ENCODE measurements at regions not wholly inside any gene's neighbourhood (a gene's known extent, or its start where the extent isn't known, plus 50 kb on each side); places are given as distances from the start of the nearest gene placed in this dataset.

- 91% methylated on average over 3 of the region's 3 CpGs; no CpG with 5 or more reads in 1 of the 2 experiments for WGBS, 2 experiments (ENCODE audit: extremely low coverage in 1 of 2, insufficient coverage in 1 of 2, insufficient read length in 1 of 2, insufficient replicate concordance in 2 of 2, low coverage in 1 of 2, low lambda C conversion rate in 2 of 2, missing lambda C conversion rate in 1 of 2)
- Histone ChIP-seq H3K4me2 (ENCODE audit: insufficient read depth in 1 of 2, low read depth in 2 of 2, low read length in 2 of 2) (no peak overlapping the region), H3K14ac (ENCODE audit: insufficient read length) (no peak overlapping the region), H3K4me3 (ENCODE audit: extremely low read depth in 1 of 4, insufficient read depth in 2 of 4, low read depth in 3 of 4, low read length in 4 of 4) (no peak overlapping the region), H3K23me2 (ENCODE audit: low read depth, low read length) (no peaks in the 10 kb centered on the region), H3K18ac (ENCODE audit: extremely low read depth, low read length) (no peak overlapping the region), H3K9me3 (ENCODE audit: insufficient read depth in 2 of 2, low read depth in 1 of 2, low read length in 1 of 2) (0 out of 4 replicates have a peak, but pooled peaks cover 0 to 5% of the 10 kb centered on the region in 2 experiments), H4K8ac (ENCODE audit: extremely low read depth, insufficient read depth, low read length) (no peak overlapping the region), H2BK12ac (ENCODE audit: low read depth, low read length) (no peak overlapping the region), H4K91ac (replicated peaks; ENCODE audit: insufficient read length, low read length) (no peak overlapping the region), H3K9ac (replicated peaks in 1 of 4; ENCODE audit: extremely low read depth in 1 of 4, low read depth in 3 of 4, low read length in 3 of 4) (no peak overlapping the region), H3K4ac (replicated peaks; ENCODE audit: insufficient read length, low read depth, low read length) (no peak overlapping the region), H3K27ac (ENCODE audit: low read depth, low read length) (no peak overlapping the region), H3K79me1 (ENCODE audit: low read depth, low read length) (no peaks in the 10 kb centered on the region), H4K20me1 (replicated peaks in 1 of 2; ENCODE audit: control insufficient read depth in 1 of 2, insufficient read depth in 2 of 2, low read length in 2 of 2) (no peaks in the 10 kb centered on the region), H2AFZ (ENCODE audit: low read length) (no peak overlapping the region), H2AK5ac (ENCODE audit: low read depth, low read length) (no peak overlapping the region), H4K5ac (ENCODE audit: insufficient read length, low read depth, low read length) (no peak overlapping the region), H3K27me3 (replicated peaks in 1 of 4; ENCODE audit: control insufficient read depth in 3 of 4, extremely low read depth in 1 of 4, insufficient read depth in 3 of 4, low read length in 3 of 4) (no peaks in the 10 kb centered on the region), H3K23ac (ENCODE audit: insufficient read length) (no peak overlapping the region), H2BK15ac (ENCODE audit: low read length) (no peak overlapping the region; the same call in 1 of the 2 replicates), H3K36me3 (ENCODE audit: control insufficient read depth in 2 of 4, insufficient read depth in 4 of 4, low read length in 3 of 4) (no peaks in the 10 kb centered on the region), H3K4me1 (replicated peaks in 1 of 4; ENCODE audit: control insufficient read depth in 3 of 4, insufficient read depth in 4 of 4, low read length in 3 of 4) (no peaks in the 10 kb centered on the region), H3K79me2 (ENCODE audit: control insufficient read depth in 1 of 2, insufficient read depth in 2 of 2, low read length in 2 of 2) (no peaks in the 10 kb centered on the region), H2BK5ac (ENCODE audit: low read depth, low read length) (no peak overlapping the region), H3K56ac (replicated peaks; ENCODE audit: insufficient read length, low read depth, low read length) (no peak overlapping the region), H2BK20ac (ENCODE audit: low read length) (no peak overlapping the region), H2BK120ac (replicated peaks; ENCODE audit: low read depth, low read length) (no peak overlapping the region)
- POLR2A ChIA-PET (ENCODE audit: partially characterized antibody), result no interaction called here
- no peak for FAIRE-seq
- no peak for DNase-seq (ENCODE audit: low read depth in 1 of 2, low spot score in 2 of 2)
- TF ChIP-seq SP2 (IDR thresholded peaks at IDR 0.05; ENCODE audit: low read length) (no peak), RXRA (IDR thresholded peaks at IDR 0.05; ENCODE audit: insufficient read depth, low read depth, low read length) (no peak), SP4 (IDR thresholded peaks at IDR 0.05; ENCODE audit: low read length) (no peak), CBX8 (IDR thresholded peaks at IDR 0.05; ENCODE audit: borderline replicate concordance, low read depth, low read length) (no peak), SUZ12 (IDR thresholded peaks at IDR 0.05; ENCODE audit: low read length) (no peak), GABPA (IDR thresholded peaks at IDR 0.05; ENCODE audit: borderline replicate concordance, insufficient read depth, low read length) (no peak), TBP (IDR thresholded peaks at IDR 0.05; ENCODE audit: low read depth, low read length) (no peak)
- TF ChIP-seq, protein P1, sequence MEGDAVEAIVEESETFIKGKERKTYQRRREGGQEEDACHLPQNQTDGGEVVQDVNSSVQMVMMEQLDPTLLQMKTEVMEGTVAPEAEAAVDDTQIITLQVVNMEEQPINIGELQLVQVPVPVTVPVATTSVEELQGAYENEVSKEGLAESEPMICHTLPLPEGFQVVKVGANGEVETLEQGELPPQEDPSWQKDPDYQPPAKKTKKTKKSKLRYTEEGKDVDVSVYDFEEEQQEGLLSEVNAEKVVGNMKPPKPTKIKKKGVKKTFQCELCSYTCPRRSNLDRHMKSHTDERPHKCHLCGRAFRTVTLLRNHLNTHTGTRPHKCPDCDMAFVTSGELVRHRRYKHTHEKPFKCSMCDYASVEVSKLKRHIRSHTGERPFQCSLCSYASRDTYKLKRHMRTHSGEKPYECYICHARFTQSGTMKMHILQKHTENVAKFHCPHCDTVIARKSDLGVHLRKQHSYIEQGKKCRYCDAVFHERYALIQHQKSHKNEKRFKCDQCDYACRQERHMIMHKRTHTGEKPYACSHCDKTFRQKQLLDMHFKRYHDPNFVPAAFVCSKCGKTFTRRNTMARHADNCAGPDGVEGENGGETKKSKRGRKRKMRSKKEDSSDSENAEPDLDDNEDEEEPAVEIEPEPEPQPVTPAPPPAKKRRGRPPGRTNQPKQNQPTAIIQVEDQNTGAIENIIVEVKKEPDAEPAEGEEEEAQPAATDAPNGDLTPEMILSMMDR (IDR thresholded peaks at IDR 0.05; ENCODE audit: control extremely low read depth in 1 of 3, insufficient read depth in 1 of 3, low read depth in 1 of 3, low read length in 3 of 3), result no peak
- CTCF ChIA-PET (ENCODE audit: partially characterized antibody), result interaction anchor here (0.7 to 3.4 kb wide), 4 partner anchors 16 to 281 kb away, joined by 3 to 12 read pairs (median 3); no protein-coding TSS in a partner anchor
Observed at GRCh38 chr12:114918535-114919233, 234.7 kb upstream of the TBX3 start.

Measured in H1 (cell line).